Stomach (tissue), 8 donors: ENCODE measurements at regions not wholly inside any gene's neighbourhood (a gene's known extent, or its start where the extent isn't known, plus 50 kb on each side); places are given as distances from the start of the nearest gene placed in this dataset.

Experiments used
- DNase-seq, 2 donors: peaks; one replicate each; pipeline versions ENCODE4 v3.0.0 to v3.0.0-alpha.2; 2013 to 2019
- H3K27ac ChIP-seq, 5 donors: fragments of 200-600 bp in 4 of 5; sonication (generic) in 4 of 5; one replicate each; pipeline ENCODE4 v1.5.1; 2013 to 2019; ENCODE audit warnings: mild to moderate bottlenecking in 1 of 5, moderate library complexity in 1 of 5
- H3K27me3 ChIP-seq, 3 donors: fragments of 200-600 bp; sonication (generic); one replicate each; pipeline ENCODE4 v1.5.1; 2017 to 2019; ENCODE audit warnings: mixed run types in 1 of 3
- H3K36me3 ChIP-seq, 4 donors: fragments of 200-600 bp; sonication (generic); 1 replicate in 3 of 4; 2 replicates in 1 of 4; pipeline ENCODE4 v1.5.1; 2016 to 2019
- H3K4me1 ChIP-seq, 4 donors: fragments of 200-600 bp; sonication (generic); one replicate each; pipeline ENCODE4 v1.5.1; 2016 to 2019
- H3K4me3 ChIP-seq, 4 donors: fragments of 200-600 bp; sonication (generic) in 3 of 4; one replicate each; pipeline ENCODE4 v1.5.1; 2016 to 2019; ENCODE audit warnings: mild to moderate bottlenecking in 1 of 4
- H3K9me3 ChIP-seq, 4 donors: fragments of 200-600 bp; sonication (generic); one replicate each; pipeline ENCODE4 v1.5.1; 2016 to 2019
- EP300 ChIP-seq: sonication (generic); formaldehyde crosslinking; IDR thresholded peaks from one replicate; pipeline ENCODE4 v1.6.1; 2017; ENCODE audit warnings: antibody characterized with exemption
- POLR2A ChIP-seq, 4 donors: fragments of 450-650 bp; IDR thresholded peaks; one replicate each; pipeline ENCODE4 v1.6.1; 2016; ENCODE audit warnings: antibody characterized with exemption in 4 of 4, control low read depth in 2 of 4, mild to moderate bottlenecking in 1 of 4, moderate library complexity in 1 of 4
- POLR2AphosphoS5 ChIP-seq, 3 donors: sonication (generic); formaldehyde crosslinking; IDR thresholded peaks; one replicate each; pipeline ENCODE4 v1.6.1; 2016; ENCODE audit warnings: antibody characterized with exemption in 3 of 3
- WGBS, 5 donors: extraction: QIAGEN DNeasy Blood & Tissue Kit in 3 of 5; methylation state at CpG; one replicate each; pipeline versions ENCODE4 v1.1.5 to v1.1.7; 2013 to 2018; 5-methylcytosine and 5-hydroxymethylcytosine counted together
- intact Hi-C: fragments of 100-400 bp; cut with DNase I; formaldehyde crosslinking; loops from one replicate; pipeline ENCODE4 v1.15.1; 2023; ENCODE audit warnings: low total_unique reads
- TF ChIP-seq, protein P1 (sequence below), 7 experiments: fragments of 450-650 bp in 4 of 7; fragments of 200-600 bp in 3 of 7; sonication (generic) in 3 of 7; IDR thresholded peaks; one replicate each; pipeline ENCODE4 v1.5.1; 2016 to 2019; ENCODE audit warnings: antibody characterized with exemption in 7 of 7, control low read depth in 2 of 7, mild to moderate bottlenecking in 1 of 7
- donor health status: healthy with polysubstance abuse.
- donor health status: Bipolar disorder and iron deficiency.
- donor health status: healthy.

DNA sequence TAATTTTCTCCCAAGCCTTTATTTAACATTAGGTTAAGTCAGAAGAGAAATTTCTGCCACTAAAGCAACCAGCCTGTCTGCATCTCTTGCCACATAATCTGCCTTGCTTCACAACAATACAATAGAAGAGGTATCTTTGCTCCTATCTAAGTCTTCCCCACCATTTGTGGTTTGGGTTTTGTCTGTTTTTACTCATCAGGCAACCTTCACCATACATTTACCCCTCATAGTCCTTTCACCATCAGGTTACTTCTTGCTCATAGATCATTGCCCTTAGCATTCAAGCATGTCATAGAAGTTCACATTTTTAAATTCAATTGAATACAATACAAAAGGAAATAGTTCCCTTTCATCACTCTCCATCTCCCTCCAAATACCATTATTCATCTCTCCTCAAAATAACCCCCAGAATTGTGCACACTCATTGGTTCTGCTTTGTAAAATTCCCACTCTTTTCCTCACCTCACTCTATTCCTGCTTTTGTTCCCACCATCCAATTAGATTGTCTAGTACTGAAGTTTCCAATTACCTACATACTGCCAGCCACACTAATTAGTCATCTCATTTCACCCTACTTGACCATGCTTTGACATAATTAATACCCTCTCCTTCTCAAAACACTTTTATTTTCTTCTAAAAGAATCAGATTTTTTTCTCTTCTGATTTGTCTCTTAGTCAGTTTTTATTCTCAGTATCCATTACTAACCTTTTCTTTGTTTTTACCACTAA lies 1957.0 kb upstream of the AGA start:
- no peak for DNase-seq
- Histone ChIP-seq H3K4me3 (no peak overlapping the region), H3K27me3 (no peaks in the 10 kb centered on the region), H3K4me1 (no peaks in the 10 kb centered on the region), H3K36me3 (no peaks in the 10 kb centered on the region), H3K27ac (no peak overlapping the region), H3K9me3 (peaks cover 0 to 4% (median 0%) of the 10 kb centered on the region in 4 donors)
- intact Hi-C loops: no loop called here
- no peak for TF ChIP-seq EP300
- no peak for TF ChIP-seq POLR2A (IDR thresholded peaks at IDR 0.05)
- TF ChIP-seq, protein P1, sequence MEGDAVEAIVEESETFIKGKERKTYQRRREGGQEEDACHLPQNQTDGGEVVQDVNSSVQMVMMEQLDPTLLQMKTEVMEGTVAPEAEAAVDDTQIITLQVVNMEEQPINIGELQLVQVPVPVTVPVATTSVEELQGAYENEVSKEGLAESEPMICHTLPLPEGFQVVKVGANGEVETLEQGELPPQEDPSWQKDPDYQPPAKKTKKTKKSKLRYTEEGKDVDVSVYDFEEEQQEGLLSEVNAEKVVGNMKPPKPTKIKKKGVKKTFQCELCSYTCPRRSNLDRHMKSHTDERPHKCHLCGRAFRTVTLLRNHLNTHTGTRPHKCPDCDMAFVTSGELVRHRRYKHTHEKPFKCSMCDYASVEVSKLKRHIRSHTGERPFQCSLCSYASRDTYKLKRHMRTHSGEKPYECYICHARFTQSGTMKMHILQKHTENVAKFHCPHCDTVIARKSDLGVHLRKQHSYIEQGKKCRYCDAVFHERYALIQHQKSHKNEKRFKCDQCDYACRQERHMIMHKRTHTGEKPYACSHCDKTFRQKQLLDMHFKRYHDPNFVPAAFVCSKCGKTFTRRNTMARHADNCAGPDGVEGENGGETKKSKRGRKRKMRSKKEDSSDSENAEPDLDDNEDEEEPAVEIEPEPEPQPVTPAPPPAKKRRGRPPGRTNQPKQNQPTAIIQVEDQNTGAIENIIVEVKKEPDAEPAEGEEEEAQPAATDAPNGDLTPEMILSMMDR (IDR thresholded peaks at IDR 0.05): no peak
- no peak for TF ChIP-seq POLR2AphosphoS5 (IDR thresholded peaks at IDR 0.05)

DNA sequence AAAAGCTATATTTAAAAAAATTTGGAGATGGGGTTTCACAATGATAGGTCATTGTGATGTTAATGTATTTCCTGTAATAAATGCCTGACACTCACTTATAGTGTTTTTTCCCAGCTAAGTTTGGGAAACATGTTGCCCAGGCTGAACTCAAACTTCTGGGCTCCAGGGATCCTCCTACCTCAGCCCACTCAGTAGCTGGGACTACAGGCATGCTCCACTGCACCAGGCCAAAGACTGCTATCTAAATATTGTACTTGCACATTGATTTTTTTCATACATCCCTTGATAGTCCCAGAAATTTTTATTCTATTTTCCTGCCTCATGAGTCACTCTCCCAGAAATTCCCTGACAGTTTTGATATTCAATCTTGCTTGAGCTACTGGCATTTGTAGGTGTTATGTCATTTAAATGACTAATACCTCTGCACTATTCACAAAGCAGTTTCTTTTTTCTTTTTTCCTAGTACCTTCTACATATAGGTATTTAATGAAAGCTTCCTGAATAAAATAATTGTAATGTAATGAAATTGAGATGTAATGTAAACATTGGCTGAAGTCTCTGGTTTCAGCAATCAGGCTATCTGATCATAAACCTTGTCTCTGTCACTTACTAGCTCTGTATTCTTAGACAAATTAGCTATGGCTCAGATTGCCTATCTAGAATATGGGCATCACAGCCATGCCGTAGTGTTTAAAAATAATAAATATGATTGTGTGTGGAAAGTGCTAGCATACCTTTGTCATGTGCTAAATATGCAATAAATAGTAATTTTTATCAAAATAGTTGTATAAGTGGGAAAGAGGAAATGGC lies 1973.0 kb upstream of the AGA start:
- intact Hi-C loops: no loop called here
- H3K9me3 ChIP-seq: no peaks in the 10 kb centered on the region
- H3K4me3 ChIP-seq: no peak overlapping the region
- no peaks in the 10 kb centered on the region for H3K27me3 ChIP-seq
- 50 to 69% (median 55%) methylated on average over 1 of the region's 1 CpG for WGBS, 5 donors
- no peak for DNase-seq
- no peaks in the 10 kb centered on the region for H3K36me3 ChIP-seq
- no peaks in the 10 kb centered on the region for H3K4me1 ChIP-seq
- TF ChIP-seq POLR2A (IDR thresholded peaks at IDR 0.05) (no peak), POLR2AphosphoS5 (IDR thresholded peaks at IDR 0.05) (no peak), EP300 (no peak)
- TF ChIP-seq, protein P1 (IDR thresholded peaks at IDR 0.05): no peak
- no peak overlapping the region for H3K27ac ChIP-seq

DNA sequence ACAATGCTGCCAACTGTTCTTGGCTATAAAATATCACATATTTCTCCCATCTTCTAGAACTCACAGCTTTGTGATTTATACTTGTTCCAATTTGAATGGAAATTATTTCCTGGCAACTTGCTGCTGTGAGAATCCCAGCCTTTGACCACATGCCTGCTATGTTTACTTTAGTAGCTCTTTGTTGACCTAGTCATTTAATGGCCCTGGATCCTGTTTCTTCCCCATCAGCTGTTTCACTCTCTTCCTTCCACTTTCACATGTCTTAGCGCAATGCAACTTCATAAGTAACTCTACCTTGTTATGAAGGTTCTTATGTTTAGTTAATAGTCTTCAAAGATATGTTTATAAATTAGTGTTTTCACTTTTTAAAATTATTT lies 1973.6 kb upstream of the AGA start:
- DNase-seq: peak in 1 of 2 donors; percentile 29
- Histone ChIP-seq H3K9me3 (no peaks in the 10 kb centered on the region), H3K27ac (no peak overlapping the region), H3K4me3 (no peak overlapping the region), H3K4me1 (no peaks in the 10 kb centered on the region), H3K36me3 (no peaks in the 10 kb centered on the region), H3K27me3 (no peaks in the 10 kb centered on the region)
- 23 to 40% (median 30%) methylated on average over 1 of the region's 1 CpG for WGBS, 5 donors
- TF ChIP-seq, protein P1 (IDR thresholded peaks at IDR 0.05): no peak
- TF ChIP-seq POLR2A (IDR thresholded peaks at IDR 0.05) (no peak), POLR2AphosphoS5 (IDR thresholded peaks at IDR 0.05) (no peak), EP300 (no peak)
- intact Hi-C loops: no loop called here

DNA sequence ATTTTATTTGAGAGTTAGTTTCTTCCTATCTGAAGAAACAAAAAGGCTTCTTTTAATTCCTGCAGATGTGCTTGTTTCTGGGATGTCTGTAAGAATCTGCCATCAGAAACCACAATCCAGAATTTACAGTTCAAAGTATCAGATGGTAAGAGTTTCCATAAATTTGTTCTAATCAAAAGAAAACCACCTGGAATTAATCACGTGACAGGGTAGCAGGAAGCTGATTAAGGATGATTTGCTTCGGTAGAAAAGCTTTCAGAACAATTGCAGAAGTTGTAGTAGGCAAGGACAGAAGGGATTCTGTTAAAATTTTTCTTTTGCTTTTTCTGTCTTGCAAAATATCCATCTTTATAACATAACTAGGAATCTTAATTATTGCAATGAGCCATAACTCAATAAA lies 1975.1 kb upstream of the AGA start:
- no peak for DNase-seq
- Histone ChIP-seq H3K4me1 (no peaks in the 10 kb centered on the region), H3K36me3 (no peaks in the 10 kb centered on the region), H3K9me3 (no peaks in the 10 kb centered on the region), H3K27me3 (no peaks in the 10 kb centered on the region), H3K4me3 (no peak overlapping the region), H3K27ac (no peak overlapping the region)
- no peak for TF ChIP-seq POLR2AphosphoS5 (IDR thresholded peaks at IDR 0.05)
- TF ChIP-seq EP300: no peak
- TF ChIP-seq, protein P1 (IDR thresholded peaks at IDR 0.05): no peak
- TF ChIP-seq POLR2A (IDR thresholded peaks at IDR 0.05): no peak
- WGBS, 5 donors: 33 to 51% (median 41%) methylated on average over 2 of the region's 2 CpGs
- intact Hi-C loops: no loop called here
